ENCODE measurements at regions not wholly inside any gene's neighbourhood (a gene's known extent, or its start where the extent isn't known, plus 50 kb on each side); places are given as distances from the start of the nearest gene placed in this dataset.

- DNase-seq (ENCODE audit: low read depth in 1 of 2, low spot score in 1 of 2): no peak
Measured at GRCh38 chr1:82549841-82550240, 749.1 kb downstream of the ADGRL2 start.

GRCh38 chr1:82542766-82543165, 742.0 kb downstream of the ADGRL2 start:
- no peak for DNase-seq (ENCODE audit: low read depth in 1 of 2, low spot score in 1 of 2)

- no peak for DNase-seq (ENCODE audit: low read depth in 1 of 2, low spot score in 1 of 2)
Measured at GRCh38 chr1:82542141-82542540, 741.4 kb downstream of the ADGRL2 start.

GRCh38 chr1:82540006-82540405, 739.3 kb downstream of the ADGRL2 start:
- no peak for DNase-seq (ENCODE audit: low read depth in 1 of 2, low spot score in 1 of 2)

GRCh38 chr1:82538876-82539275, 738.1 kb downstream of the ADGRL2 start:
- DNase-seq (ENCODE audit: low read depth in 1 of 2, low spot score in 1 of 2): no peak

GRCh38 chr1:82534996-82535395, 734.3 kb downstream of the ADGRL2 start:
- no peak for DNase-seq (ENCODE audit: low read depth in 1 of 2, low spot score in 1 of 2)

- DNase-seq (ENCODE audit: low read depth in 1 of 2, low spot score in 1 of 2): no peak
Measured at GRCh38 chr1:82525378-82525777, 724.6 kb downstream of the ADGRL2 start.

- no peak for DNase-seq (ENCODE audit: low read depth in 1 of 2, low spot score in 1 of 2)
Measured at GRCh38 chr1:82520611-82521010, 719.9 kb downstream of the ADGRL2 start.

- no peak for DNase-seq (ENCODE audit: low read depth in 1 of 2, low spot score in 1 of 2)
Measured at GRCh38 chr1:82517586-82517985, 716.9 kb downstream of the ADGRL2 start.

GRCh38 chr1:82515650-82516049, 714.9 kb downstream of the ADGRL2 start:
- DNase-seq (ENCODE audit: low read depth in 1 of 2, low spot score in 1 of 2): no peak

GRCh38 chr1:82511441-82511840, 710.7 kb downstream of the ADGRL2 start:
- DNase-seq (ENCODE audit: low read depth in 1 of 2, low spot score in 1 of 2): no peak

GRCh38 chr1:82510431-82510830, 709.7 kb downstream of the ADGRL2 start:
- no peak for DNase-seq (ENCODE audit: low read depth in 1 of 2, low spot score in 1 of 2)

- DNase-seq (ENCODE audit: low read depth in 1 of 2, low spot score in 1 of 2): no peak
Measured at GRCh38 chr1:82507011-82507410, 706.3 kb downstream of the ADGRL2 start.

- DNase-seq (ENCODE audit: low read depth in 1 of 2, low spot score in 1 of 2): no peak
Measured at GRCh38 chr1:82503822-82504221, 703.1 kb downstream of the ADGRL2 start.

- DNase-seq (ENCODE audit: low read depth in 1 of 2, low spot score in 1 of 2): no peak
Measured at GRCh38 chr1:82499022-82499421, 698.3 kb downstream of the ADGRL2 start.

- no peak for DNase-seq (ENCODE audit: low read depth in 1 of 2, low spot score in 1 of 2)
Measured at GRCh38 chr1:82494117-82494516, 693.4 kb downstream of the ADGRL2 start.

- DNase-seq (ENCODE audit: low read depth in 1 of 2, low spot score in 1 of 2): no peak
Measured at GRCh38 chr1:82492159-82492558, 691.4 kb downstream of the ADGRL2 start.

GRCh38 chr1:82491301-82492048, 690.7 kb downstream of the ADGRL2 start:
- no peak for DNase-seq (ENCODE audit: low read depth in 1 of 2, low spot score in 1 of 2)

- no peak for DNase-seq (ENCODE audit: low read depth in 1 of 2, low spot score in 1 of 2)
Measured at GRCh38 chr1:82487778-82488177, 687.0 kb downstream of the ADGRL2 start.

- DNase-seq (ENCODE audit: low read depth in 1 of 2, low spot score in 1 of 2): no peak
Measured at GRCh38 chr1:82486969-82487368, 686.2 kb downstream of the ADGRL2 start.

GRCh38 chr1:82486468-82486867, 685.7 kb downstream of the ADGRL2 start:
- DNase-seq (ENCODE audit: low read depth in 1 of 2, low spot score in 1 of 2): no peak

GRCh38 chr1:82485591-82486369, 685.0 kb downstream of the ADGRL2 start:
- DNase-seq (ENCODE audit: low read depth in 1 of 2, low spot score in 1 of 2): no peak

GRCh38 chr1:82483146-82483545, 682.4 kb downstream of the ADGRL2 start:
- DNase-seq (ENCODE audit: low read depth in 1 of 2, low spot score in 1 of 2): no peak

Measured in activated CD4-positive, alpha-beta T cell treated with anti-CD3 and anti-CD28 coated beads, Interleukin-2, amount 50 U/mL, for 24 hours (primary cell).